A673 (cell line): ENCODE measurements at regions not wholly inside any gene's neighbourhood (a gene's known extent, or its start where the extent isn't known, plus 50 kb on each side); places are given as distances from the start of the nearest gene placed in this dataset.

Source experiments
- BruUV-seq: library from RNA; stranded (reverse); fragments of 400-500 nt; replicated peaks from 2 replicates; lab custom pipeline; 2021; lab: Mats Ljungman, UMichigan
- CTCF ChIA-PET: fragments of 300-600 bp; sonication (Branson Sonifier 250); formaldehyde crosslinking; loops from one replicate; lab custom pipeline; 2022; ENCODE audit warnings: antibody characterized with exemption; lab: Charles Lee
- POLR2A ChIA-PET: fragments of 300-600 bp; sonication (Branson Sonifier 250); formaldehyde crosslinking; loops from one replicate; lab custom pipeline; 2022; ENCODE audit warnings: antibody characterized with exemption; ENCODE audit not compliant: low non-redundant PET; lab: Charles Lee
- DNase-seq: peaks from one replicate; pipeline ENCODE4 v3.0.0-alpha.2; 2015; ENCODE audit warnings: low spot score
- H3K27ac ChIP-seq: fragments of 200-600 bp; sonication (generic); 2 replicates; pipeline ENCODE4 v1.5.1; 2016; ENCODE audit warnings: mixed run types, low read depth, mild to moderate bottlenecking, mixed read lengths, antibody characterized with exemption, low read length; ENCODE audit not compliant: poor library complexity, severe bottlenecking
- H3K27me3 ChIP-seq: fragments of 200-600 bp; sonication (generic); replicated peaks from 2 replicates; pipeline ENCODE4 v1.6.1; 2017; ENCODE audit warnings: mixed run types, low read depth, mild to moderate bottlenecking, mixed read lengths, antibody characterized with exemption, low read length; ENCODE audit not compliant: insufficient read depth, poor library complexity
- H3K36me3 ChIP-seq: fragments of 200-600 bp; sonication (generic); 2 replicates; pipeline ENCODE4 v1.6.1; 2016; ENCODE audit warnings: mixed run types, mild to moderate bottlenecking, mixed read lengths, antibody characterized with exemption, low read length; ENCODE audit not compliant: insufficient read depth, poor library complexity, severe bottlenecking
- H3K4me1 ChIP-seq: fragments of 200-600 bp; sonication (generic); 2 replicates; pipeline ENCODE4 v1.6.1; 2017; ENCODE audit warnings: mixed run types, mild to moderate bottlenecking, mixed read lengths, antibody characterized with exemption, low read length; ENCODE audit not compliant: insufficient read depth, poor library complexity, severe bottlenecking
- H3K4me3 ChIP-seq: fragments of 200-600 bp; sonication (generic); 2 replicates; pipeline ENCODE4 v1.5.1; 2016; ENCODE audit warnings: low read depth, mixed run types, mild to moderate bottlenecking, mixed read lengths, low read length; ENCODE audit not compliant: poor library complexity, severe bottlenecking
- H3K9me3 ChIP-seq: fragments of 200-600 bp; sonication (generic); 2 replicates; pipeline ENCODE4 v1.6.1; 2016; ENCODE audit warnings: mixed run types, low read depth, mild to moderate bottlenecking, mixed read lengths, antibody characterized with exemption, low read length; ENCODE audit not compliant: poor library complexity, severe bottlenecking
- EZH2 ChIP-seq: fragments of 200-600 bp; sonication (generic); IDR thresholded peaks from 2 replicates; pipeline ENCODE4 v1.6.1; 2017; ENCODE audit warnings: borderline replicate concordance, low read depth, mild to moderate bottlenecking, mixed read lengths, antibody characterized with exemption, low read length; ENCODE audit not compliant: poor library complexity, severe bottlenecking
- intact Hi-C: fragments of 100-400 bp; cut with micrococcal nuclease; formaldehyde crosslinking; loops from one replicate; pipeline ENCODE4 v1.10.0; 2022; ENCODE audit not compliant: unreplicated experiment
- TF ChIP-seq, protein P1 (sequence below): fragments of 300-800, 200-600 bp; sonication (generic); conservative IDR thresholded peaks from 2 replicates; pipeline ENCODE4 v1.5.1; 2017; ENCODE audit warnings: low read depth, mild to moderate bottlenecking, antibody characterized with exemption, low read length, moderate library complexity, mixed read lengths

DNA sequence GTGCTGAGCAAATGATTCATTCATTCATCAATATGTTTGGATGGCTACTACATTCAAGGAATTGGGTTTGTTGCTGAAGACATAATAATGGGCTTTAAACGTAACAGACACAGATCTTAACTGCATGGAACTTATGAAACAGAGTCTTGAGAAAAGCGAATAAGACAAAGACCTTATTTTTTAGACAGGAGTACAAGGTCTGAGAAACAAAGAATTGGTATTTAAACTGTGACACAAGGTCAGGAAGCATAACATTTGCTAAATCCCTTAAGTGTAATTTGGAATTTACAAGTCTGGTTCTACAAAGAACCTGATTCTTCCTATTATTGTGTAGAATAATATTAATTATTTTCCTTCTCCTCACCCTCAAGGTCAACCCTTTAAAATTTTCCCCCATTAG lies 565.4 kb upstream of the RGS18 start:
- H3K27me3 ChIP-seq: no peaks in the 10 kb centered on the region
- TF ChIP-seq, protein P1, sequence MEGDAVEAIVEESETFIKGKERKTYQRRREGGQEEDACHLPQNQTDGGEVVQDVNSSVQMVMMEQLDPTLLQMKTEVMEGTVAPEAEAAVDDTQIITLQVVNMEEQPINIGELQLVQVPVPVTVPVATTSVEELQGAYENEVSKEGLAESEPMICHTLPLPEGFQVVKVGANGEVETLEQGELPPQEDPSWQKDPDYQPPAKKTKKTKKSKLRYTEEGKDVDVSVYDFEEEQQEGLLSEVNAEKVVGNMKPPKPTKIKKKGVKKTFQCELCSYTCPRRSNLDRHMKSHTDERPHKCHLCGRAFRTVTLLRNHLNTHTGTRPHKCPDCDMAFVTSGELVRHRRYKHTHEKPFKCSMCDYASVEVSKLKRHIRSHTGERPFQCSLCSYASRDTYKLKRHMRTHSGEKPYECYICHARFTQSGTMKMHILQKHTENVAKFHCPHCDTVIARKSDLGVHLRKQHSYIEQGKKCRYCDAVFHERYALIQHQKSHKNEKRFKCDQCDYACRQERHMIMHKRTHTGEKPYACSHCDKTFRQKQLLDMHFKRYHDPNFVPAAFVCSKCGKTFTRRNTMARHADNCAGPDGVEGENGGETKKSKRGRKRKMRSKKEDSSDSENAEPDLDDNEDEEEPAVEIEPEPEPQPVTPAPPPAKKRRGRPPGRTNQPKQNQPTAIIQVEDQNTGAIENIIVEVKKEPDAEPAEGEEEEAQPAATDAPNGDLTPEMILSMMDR: no peak
- no peak for TF ChIP-seq EZH2
- BruUV-seq: no TSS peak
- intact Hi-C loops: no loop called here
- ChIA-PET CTCF (no interaction called here), POLR2A (no interaction called here)
- H3K4me1 ChIP-seq: peaks cover 10% of the 10 kb centered on the region
- no peak overlapping the region for H3K27ac ChIP-seq
- H3K9me3 ChIP-seq: peaks cover 3% of the 10 kb centered on the region
- DNase-seq: no peak
- H3K4me3 ChIP-seq: no peak overlapping the region
- no peaks in the 10 kb centered on the region for H3K36me3 ChIP-seq

- H3K4me1 ChIP-seq: peaks cover 10% of the 10 kb centered on the region
- DNase-seq: no peak
- intact Hi-C loops: no loop called here
- H3K4me3 ChIP-seq: no peak overlapping the region
- peaks cover 3% of the 10 kb centered on the region for H3K9me3 ChIP-seq
- H3K27me3 ChIP-seq: no peaks in the 10 kb centered on the region
- ChIA-PET POLR2A (no interaction called here), CTCF (no interaction called here)
- no peak overlapping the region for H3K27ac ChIP-seq
- no peak for TF ChIP-seq EZH2
- TF ChIP-seq, protein P1: no peak
- H3K36me3 ChIP-seq: no peaks in the 10 kb centered on the region
- BruUV-seq: no TSS peak
Measured at GRCh38 chr1:191595170-191595569, 563.1 kb upstream of the RGS18 start.

GRCh38 chr1:191608367-191608766 lies 549.9 kb upstream of the RGS18 start:
- BruUV-seq: no TSS peak
- no peaks in the 10 kb centered on the region for H3K27me3 ChIP-seq
- no peak overlapping the region for H3K27ac ChIP-seq
- CTCF ChIA-PET: no interaction called here
- peaks cover 19% of the 10 kb centered on the region for H3K4me1 ChIP-seq
- POLR2A ChIA-PET: no interaction called here
- H3K36me3 ChIP-seq: no peaks in the 10 kb centered on the region
- TF ChIP-seq, protein P1: no peak
- no peak for TF ChIP-seq EZH2
- DNase-seq: no peak
- no peaks in the 10 kb centered on the region for H3K9me3 ChIP-seq
- intact Hi-C loops: no loop called here
- H3K4me3 ChIP-seq: no peak overlapping the region
